GM23338 (cell line): ENCODE measurements at regions not wholly inside any gene's neighbourhood (a gene's known extent, or its start where the extent isn't known, plus 50 kb on each side); places are given as distances from the start of the nearest gene placed in this dataset.

Experiments used
- EZH2phosphoT487 ChIP-seq: fragments of 200-600 bp; sonication (generic); IDR thresholded peaks from one replicate; pipeline ENCODE4 v1.8.1; 2018; ENCODE audit warnings: antibody characterized with exemption; ENCODE audit not compliant: unreplicated experiment
- REST ChIP-seq: IDR thresholded peaks from one replicate; pipeline ENCODE4 v1.6.1; 2018; ENCODE audit warnings: antibody characterized with exemption; ENCODE audit not compliant: unreplicated experiment
- TF ChIP-seq, protein P1 (sequence below), 2 experiments: fragments of 200-600 bp in 1 of 2; sonication (generic) in 1 of 2; conservative IDR thresholded peaks; 2 replicates each; pipeline versions ENCODE4 v1.5.1 to v1.6.1; 2016 to 2017; ENCODE audit warnings: antibody characterized with exemption in 2 of 2, low read depth in 2 of 2, mild to moderate bottlenecking in 2 of 2, moderate library complexity in 1 of 2

GRCh38 chr4:19425146-19425545 lies 826.6 kb upstream of the SLIT2 start:
- TF ChIP-seq, protein P1, sequence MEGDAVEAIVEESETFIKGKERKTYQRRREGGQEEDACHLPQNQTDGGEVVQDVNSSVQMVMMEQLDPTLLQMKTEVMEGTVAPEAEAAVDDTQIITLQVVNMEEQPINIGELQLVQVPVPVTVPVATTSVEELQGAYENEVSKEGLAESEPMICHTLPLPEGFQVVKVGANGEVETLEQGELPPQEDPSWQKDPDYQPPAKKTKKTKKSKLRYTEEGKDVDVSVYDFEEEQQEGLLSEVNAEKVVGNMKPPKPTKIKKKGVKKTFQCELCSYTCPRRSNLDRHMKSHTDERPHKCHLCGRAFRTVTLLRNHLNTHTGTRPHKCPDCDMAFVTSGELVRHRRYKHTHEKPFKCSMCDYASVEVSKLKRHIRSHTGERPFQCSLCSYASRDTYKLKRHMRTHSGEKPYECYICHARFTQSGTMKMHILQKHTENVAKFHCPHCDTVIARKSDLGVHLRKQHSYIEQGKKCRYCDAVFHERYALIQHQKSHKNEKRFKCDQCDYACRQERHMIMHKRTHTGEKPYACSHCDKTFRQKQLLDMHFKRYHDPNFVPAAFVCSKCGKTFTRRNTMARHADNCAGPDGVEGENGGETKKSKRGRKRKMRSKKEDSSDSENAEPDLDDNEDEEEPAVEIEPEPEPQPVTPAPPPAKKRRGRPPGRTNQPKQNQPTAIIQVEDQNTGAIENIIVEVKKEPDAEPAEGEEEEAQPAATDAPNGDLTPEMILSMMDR (conservative IDR thresholded peaks at IDR 0.05; ENCODE audit: low read depth in 2 of 2) = no peak
- TF ChIP-seq EZH2phosphoT487 (no peak), REST (no peak)
